Lower leg skin (tissue), 3 donors: ENCODE measurements at regions not wholly inside any gene's neighbourhood (a gene's known extent, or its start where the extent isn't known, plus 50 kb on each side); places are given as distances from the start of the nearest gene placed in this dataset.

Experiments
- POLR2A ChIP-seq, 2 donors: fragments of 450-650 bp; IDR thresholded peaks; one replicate each; pipeline ENCODE4 v1.6.1; 2016 to 2017; ENCODE audit warnings: antibody characterized with exemption in 2 of 2, mild to moderate bottlenecking in 1 of 2, moderate library complexity in 1 of 2
- TF ChIP-seq, protein P1 (sequence below), 3 donors: fragments of 450-650 bp; IDR thresholded peaks; one replicate each; pipeline ENCODE4 v1.5.1; 2016; ENCODE audit warnings: antibody characterized with exemption in 3 of 3, mild to moderate bottlenecking in 3 of 3, moderate library complexity in 2 of 3

GRCh38 chr5:29794141-29794787 lies 1399.2 kb upstream of the CDH6 start:
- TF ChIP-seq, protein P1, sequence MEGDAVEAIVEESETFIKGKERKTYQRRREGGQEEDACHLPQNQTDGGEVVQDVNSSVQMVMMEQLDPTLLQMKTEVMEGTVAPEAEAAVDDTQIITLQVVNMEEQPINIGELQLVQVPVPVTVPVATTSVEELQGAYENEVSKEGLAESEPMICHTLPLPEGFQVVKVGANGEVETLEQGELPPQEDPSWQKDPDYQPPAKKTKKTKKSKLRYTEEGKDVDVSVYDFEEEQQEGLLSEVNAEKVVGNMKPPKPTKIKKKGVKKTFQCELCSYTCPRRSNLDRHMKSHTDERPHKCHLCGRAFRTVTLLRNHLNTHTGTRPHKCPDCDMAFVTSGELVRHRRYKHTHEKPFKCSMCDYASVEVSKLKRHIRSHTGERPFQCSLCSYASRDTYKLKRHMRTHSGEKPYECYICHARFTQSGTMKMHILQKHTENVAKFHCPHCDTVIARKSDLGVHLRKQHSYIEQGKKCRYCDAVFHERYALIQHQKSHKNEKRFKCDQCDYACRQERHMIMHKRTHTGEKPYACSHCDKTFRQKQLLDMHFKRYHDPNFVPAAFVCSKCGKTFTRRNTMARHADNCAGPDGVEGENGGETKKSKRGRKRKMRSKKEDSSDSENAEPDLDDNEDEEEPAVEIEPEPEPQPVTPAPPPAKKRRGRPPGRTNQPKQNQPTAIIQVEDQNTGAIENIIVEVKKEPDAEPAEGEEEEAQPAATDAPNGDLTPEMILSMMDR (IDR thresholded peaks at IDR 0.05), result no peak
- no peak for TF ChIP-seq POLR2A (IDR thresholded peaks at IDR 0.05)
